ENCODE measurements at regions not wholly inside any gene's neighbourhood (a gene's known extent, or its start where the extent isn't known, plus 50 kb on each side); places are given as distances from the start of the nearest gene placed in this dataset.

DNA sequence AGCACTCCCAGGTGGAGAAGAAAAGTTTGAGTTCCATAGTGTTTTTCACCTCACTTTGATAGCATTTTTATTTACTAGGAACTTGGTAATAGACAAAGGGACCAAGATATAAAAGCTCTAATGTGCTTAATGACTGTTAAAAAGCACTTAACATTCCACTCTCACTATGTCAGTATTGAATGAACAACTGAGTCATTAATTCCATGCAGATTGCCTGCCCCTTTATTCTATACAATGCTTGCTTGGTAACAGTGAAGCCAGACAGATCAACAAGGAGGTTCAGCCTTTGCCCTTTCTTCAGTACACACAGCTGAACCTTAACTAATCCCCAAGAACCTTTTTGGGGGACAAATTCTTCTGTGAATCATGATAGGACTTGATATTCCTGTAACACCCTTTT is 425.5 kb downstream of the NUF2 start:
- TF ChIP-seq, protein P1, sequence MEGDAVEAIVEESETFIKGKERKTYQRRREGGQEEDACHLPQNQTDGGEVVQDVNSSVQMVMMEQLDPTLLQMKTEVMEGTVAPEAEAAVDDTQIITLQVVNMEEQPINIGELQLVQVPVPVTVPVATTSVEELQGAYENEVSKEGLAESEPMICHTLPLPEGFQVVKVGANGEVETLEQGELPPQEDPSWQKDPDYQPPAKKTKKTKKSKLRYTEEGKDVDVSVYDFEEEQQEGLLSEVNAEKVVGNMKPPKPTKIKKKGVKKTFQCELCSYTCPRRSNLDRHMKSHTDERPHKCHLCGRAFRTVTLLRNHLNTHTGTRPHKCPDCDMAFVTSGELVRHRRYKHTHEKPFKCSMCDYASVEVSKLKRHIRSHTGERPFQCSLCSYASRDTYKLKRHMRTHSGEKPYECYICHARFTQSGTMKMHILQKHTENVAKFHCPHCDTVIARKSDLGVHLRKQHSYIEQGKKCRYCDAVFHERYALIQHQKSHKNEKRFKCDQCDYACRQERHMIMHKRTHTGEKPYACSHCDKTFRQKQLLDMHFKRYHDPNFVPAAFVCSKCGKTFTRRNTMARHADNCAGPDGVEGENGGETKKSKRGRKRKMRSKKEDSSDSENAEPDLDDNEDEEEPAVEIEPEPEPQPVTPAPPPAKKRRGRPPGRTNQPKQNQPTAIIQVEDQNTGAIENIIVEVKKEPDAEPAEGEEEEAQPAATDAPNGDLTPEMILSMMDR (IDR thresholded peaks at IDR 0.05) = no peak
- TF ChIP-seq POLR2A (IDR thresholded peaks at IDR 0.05) = no peak
